ENCODE measurements at regions not wholly inside any gene's neighbourhood (a gene's known extent, or its start where the extent isn't known, plus 50 kb on each side); places are given as distances from the start of the nearest gene placed in this dataset.
"Not testable (repeated sequence)": the region's sequence is repeated elsewhere in the genome, so short reads cannot be mapped to it uniquely, and the experiment has no call there.

DNA sequence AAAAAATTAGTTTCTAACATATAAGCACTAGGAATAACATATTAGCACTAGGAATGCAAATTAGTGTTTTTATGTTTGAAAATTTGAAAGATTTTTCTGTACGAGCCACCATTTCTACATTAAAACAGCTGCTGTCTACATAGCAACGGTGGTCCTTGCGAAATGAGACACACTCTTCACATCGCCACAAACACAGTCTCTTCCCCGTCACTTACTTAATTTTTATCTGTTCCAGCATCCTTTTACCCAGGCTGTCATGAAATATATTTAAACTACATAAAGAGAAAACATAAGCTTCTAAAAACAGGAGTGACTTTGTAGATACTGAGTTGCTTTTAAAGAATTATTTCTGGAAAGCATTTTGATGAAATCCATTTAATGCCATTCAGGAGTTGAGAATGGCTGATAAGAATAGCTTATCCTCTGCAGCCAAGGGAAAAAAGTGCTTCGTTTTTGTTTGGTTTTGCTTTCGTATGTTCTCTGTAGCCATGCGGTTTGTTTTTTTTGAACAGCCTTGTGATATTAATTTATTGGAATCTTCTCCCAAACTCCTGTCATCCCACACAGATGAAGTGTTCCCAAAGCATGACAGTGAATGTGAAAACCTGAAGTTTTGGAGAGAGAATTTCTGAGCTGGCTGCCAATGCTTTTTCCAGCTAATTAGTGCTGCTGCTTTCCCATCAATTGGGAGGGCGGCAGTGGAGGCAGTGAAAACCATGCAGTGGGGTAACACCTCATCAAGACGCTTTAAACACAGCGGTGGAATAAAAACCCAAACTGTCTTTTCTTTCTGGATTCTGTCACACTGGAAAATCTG is 603.7 kb upstream of the ADARB2 start:
- DNase-seq (ENCODE audit: low spot score), result no peak

DNA sequence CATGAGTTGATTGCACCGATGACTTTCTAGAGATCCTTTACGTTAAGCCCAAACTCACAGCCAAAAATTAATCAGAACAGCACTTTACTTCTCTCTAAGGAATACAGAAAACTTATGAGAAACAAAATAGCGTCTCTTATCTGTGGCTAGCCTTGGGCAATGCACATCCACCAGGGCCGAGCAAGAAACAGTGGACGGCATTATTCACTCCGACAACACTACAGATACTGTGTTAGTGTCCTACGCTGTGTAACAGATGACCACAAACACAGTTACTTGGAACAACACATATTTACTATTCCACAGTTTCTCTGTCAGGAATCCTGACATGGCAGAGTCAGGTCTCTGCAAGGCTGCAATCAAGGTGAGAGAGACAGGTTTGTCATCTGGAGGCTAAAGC is 598.3 kb upstream of the ADARB2 start:
- peak; percentile 56 for DNase-seq (ENCODE audit: low spot score)

DNA sequence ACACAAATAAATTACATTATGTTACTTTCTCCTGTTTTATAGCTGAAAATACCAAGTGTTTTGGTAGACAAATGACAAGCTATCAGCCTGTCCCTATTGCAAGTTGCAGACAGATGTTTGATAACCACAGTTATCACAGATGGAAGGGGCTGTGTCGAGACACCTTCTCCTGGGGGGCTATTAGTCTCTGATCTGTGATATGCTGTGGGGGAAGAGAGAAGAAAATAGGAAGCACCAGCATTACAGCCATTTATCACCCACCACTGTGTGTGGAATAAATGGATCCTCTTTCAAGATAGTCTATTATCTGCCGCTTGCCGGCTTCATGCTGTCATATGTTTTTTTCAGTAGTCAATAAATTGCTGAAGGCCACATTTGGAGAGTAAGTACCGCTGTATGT is 597.2 kb upstream of the ADARB2 start:
- no peak for DNase-seq (ENCODE audit: low spot score)

DNA sequence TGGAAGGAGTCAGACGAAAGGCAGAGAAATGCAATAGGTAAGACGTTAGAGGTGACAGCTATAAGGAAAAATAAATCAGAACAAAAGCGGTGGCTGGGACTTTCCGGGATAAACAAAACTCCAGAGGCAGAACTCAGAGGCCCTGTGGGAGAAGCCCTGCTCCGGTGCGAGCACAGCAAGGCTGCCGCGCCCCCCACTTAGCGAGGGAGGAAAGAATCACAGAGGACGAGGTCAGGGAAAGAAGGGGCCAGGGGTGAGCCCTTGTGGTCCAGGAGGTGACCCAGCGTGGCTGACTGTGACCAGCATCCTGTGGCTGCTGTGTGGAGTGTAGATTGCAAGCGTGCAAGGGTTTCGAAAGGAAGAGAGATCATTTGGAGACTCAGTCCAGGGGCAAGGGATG is 591.8 kb upstream of the ADARB2 start:
- no peak for DNase-seq (ENCODE audit: low spot score)

DNA sequence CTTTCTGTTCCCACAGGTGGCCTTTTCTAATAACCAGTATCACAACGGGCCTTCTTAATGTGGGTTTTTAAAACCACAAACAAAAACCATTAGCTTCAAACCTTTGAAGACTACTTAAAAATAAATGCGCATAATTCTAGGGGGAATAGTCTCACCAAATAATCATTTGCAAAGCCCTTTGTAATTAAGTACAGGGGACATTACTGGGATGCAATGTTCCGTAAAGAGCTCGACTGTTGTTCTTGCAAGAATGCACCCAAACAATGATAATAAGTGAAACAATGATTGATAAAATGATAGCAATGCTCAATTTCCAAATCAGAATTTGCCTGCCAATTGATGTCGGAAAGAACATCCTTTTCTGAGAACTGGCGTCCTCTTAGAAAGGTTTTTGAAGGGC is 589.1 kb upstream of the ADARB2 start:
- no peak for DNase-seq (ENCODE audit: low spot score)

DNA sequence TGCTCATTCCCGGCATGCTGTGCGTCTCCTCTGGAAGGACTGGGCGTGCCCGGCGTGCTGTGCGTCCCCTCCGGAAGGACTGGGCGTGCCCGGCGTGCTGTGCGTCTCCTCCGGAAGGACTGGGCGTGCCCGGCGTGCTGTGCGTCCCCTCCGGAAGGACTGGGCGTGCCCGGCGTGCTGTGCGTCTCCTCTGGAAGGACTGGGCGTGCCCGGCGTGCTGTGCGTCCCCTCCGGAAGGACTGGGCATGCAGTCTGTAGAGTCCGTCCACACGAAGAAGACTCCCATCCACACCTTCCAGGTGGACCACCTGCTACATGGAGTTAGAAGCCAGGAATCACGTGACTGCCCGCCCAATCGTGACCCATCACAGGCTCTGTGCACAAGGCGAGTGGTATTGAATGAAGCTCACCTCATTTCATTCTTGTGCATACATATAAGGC is 577.7 kb upstream of the ADARB2 start:
- not testable (repeated sequence) for DNase-seq (ENCODE audit: low spot score)

DNA sequence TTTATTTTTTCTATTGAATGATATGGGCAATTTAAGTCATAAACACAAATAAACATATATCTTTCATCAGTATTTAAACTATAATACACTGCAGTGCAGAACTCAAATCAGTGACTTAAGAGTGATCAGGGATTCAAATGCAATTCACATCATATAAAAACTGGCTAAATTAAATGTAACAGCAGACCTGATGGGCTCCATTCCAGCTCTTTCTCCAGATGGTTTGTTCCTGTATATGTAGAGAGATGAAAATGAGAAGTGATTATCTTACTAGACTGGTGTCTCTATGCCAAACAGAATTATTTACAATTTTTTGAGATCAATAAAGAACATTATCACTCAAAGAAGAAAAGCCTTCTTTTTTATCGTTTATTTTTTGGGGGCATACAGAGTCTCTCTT is 568.8 kb upstream of the ADARB2 start:
- no peak for DNase-seq (ENCODE audit: low spot score)

DNA sequence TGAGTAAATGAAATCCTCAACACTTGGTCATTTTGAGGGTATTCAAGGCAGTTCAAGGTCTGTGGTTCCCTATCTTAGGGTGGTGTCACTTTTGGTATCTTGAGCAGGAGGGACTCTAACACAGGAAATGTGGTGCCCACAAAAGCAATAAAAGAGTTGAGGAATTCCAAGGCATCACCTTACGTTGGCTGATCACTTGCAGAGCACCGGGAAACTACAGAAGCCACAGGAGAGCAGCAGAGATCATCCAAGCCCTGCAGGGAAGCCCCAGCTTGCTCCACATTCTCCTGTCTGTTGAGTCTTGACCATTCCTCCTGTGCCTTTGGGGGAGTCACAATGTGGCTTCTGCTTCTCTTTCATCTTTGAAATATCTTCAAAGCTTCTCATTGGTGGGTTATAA is 565.8 kb upstream of the ADARB2 start:
- no peak for DNase-seq (ENCODE audit: low spot score)

DNA sequence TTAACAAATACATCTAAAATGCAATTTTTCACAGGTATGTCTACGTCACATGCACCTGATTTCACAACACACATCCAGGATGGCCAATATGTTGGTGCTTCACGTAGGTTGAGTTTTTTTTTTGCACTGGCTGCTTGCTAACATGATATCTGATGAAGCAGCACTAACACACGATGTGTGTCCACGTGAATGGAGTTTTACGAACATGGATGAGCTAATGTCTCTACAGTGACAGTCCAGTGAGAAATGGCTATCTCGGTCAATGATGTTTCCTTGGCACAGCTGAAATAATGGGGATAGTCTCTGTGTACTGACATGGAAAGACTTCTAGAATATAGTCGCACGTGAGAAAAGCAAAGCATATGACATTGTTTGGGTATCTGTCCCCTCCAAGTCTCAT is 563.9 kb upstream of the ADARB2 start:
- no peak for DNase-seq (ENCODE audit: low spot score)

DNA sequence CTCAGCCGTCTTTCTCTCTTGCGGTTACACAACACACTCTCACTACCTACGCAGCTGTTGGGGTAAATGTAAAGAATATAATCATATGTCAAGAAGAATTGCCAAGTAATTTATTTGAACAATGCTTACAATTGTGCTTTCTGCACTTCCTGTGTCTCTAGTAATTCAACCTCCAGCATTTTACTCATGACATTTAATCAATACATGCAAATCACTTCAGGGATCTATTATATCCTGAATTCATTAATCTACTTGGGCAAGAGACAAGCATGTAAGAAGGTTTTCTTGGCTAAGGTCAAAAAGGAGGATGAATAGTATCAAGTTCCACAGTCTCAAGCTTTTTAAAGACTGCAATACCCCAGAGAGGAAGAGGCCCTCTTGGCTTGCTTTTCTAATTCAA is 562.9 kb upstream of the ADARB2 start:
- no peak for DNase-seq (ENCODE audit: low spot score)

DNA sequence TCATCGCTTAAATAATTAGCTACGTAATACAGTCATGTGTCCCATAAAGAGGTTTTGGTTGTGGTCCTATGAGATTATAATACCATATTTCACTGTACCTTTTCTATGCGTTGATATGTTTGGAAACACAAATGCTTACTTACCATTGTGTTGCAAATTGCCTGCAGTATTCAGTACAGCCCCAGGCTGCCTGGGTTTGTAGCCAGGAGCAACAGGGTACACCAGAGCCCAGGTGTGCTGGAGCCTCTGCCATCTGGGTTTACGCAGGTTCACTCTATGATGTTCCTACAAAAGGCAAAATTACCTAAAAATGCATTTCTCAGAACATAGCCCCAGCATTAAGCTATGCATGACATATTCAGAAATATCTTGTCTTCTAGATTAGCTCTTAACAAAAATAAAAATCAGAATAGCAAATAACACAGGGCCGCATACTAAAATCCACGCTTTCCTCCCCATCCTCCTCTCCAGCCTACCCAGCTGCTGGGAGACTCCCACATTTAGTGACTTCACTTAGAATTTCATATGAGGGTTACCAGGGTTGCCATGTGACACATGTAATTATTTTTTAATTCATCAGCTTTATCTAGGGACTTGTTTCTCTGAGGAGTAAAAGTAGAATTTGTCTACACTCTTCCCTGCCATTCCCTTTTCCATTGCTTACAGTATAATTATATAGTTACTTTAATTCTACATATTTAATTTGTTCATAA is 559.0 kb upstream of the ADARB2 start:
- no peak for DNase-seq (ENCODE audit: low spot score)

DNA sequence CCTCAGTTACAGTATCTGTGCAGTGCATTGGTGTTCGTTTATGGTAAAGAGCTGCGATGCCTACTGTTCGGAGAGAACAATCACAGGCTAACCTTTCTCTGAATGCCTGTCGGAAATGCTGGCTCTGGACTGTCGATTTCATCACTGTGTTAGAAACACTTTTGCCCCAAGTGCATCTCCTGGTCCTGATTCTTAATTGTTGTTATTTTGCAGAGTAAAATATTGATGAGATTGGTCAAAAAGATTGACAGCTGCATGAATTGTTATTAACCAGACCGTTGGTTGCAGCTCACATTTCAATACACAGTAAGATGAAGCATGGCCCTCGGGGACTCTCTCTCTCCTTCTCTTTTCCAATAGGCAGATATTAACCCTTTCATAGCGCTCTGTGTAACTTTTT is 557.4 kb upstream of the ADARB2 start:
- DNase-seq (ENCODE audit: low spot score), result no peak

DNA sequence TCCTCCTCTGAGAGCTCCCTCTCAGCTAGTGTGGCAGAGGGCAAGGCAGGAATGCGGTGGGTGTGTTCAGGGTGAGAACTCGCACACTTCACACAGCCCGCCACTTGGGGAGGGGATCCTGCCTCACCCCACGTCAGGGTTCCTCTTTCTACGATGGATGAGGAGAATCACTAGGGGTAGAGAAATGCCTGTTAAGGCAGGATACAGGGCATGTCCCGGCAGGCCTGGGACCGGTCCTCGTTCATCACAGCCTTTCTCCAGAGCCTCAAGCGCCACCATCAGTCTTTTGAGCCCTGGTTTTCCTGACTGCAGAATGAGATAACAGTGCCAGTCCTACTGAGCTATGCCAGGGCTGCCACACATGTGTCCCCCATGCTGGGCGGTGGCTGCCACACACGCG is 546.7 kb upstream of the ADARB2 start:
- DNase-seq (ENCODE audit: low spot score), result no peak

DNA sequence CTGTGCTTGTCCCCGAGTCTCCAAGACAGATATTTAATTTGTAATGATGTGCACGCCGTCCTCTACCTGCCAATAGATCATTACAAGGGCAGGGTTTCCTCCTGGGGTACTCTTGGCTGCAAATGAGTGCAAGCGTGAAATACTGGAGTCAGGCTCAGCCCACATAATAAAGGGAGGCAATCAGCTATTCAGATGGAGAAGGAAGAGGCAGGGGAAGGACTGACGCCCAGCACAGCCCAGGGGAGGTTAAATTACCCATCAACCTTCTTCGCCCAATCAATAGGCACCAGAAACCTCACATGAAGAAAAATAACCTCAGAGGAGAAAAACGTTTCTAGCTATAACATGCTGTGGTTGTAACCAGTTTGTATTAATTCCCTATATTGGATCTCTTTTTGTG is 544.9 kb upstream of the ADARB2 start:
- no peak for DNase-seq (ENCODE audit: low spot score)

DNA sequence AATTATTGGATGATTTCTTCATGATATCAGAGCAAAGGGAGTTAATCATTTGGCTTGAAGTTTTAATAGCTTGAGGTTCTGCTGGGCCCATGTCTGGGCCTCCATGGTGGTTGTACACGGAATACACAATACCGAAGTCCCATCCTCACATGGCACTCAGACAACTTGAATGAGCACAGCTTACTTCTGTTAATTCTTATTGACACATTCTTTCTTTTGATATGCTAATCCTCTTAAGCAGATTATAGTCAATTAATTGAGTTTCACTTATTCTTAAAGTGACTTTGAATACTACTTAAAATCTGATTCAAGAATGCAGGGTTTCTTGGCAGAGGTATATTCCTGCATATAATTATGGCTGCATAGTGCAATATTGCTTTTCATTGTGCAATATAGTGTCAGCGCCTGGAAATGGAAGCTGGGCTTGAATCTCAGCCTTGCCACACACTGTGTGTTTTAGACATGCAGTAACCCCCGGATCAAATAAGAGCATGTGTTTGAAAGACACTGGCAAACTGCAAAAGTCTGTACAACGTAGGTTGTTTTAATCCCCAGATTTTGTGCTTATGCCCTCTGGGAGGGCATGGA is 543.5 kb upstream of the ADARB2 start:
- no peak for DNase-seq (ENCODE audit: low spot score)

DNA sequence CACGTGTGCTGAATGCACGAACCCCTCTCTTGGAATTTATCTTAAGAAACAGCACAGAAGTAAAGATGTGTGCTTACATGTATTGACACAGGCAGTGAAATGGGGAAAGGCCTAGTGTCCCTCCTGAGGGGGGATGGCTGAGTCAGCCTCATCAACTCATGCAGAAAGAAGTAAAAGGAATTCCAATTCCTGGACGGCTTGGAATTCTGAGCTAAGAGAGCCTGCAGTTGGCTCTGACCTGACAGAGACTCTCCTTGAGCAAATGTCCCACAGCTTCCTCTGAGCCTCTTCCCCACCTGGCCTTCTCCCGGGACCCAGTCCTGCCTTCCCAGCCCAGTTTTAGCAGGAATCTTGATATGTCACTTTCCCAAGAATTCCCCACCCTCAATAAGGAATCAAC is 542.4 kb upstream of the ADARB2 start:
- no peak for DNase-seq (ENCODE audit: low spot score)

DNA sequence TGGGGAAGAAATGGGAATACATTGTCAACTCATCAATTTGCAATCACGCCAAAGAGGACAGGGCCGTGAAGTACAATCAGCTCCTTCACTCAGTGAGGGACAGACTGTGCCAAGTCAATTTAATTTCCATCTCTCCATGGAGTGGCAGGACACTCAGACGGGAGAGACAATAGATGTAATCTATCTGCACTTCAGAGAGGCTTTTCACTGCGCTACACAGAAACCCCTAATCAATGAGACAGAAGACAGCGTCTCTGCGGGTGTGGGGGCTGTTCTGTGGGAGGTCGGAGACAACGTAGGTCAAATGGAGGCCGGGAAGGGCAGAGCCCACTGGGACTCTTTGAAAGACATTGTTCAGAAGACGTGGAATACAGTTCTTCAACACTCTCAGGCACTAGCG is 541.0 kb upstream of the ADARB2 start:
- DNase-seq (ENCODE audit: low spot score), result no peak

DNA sequence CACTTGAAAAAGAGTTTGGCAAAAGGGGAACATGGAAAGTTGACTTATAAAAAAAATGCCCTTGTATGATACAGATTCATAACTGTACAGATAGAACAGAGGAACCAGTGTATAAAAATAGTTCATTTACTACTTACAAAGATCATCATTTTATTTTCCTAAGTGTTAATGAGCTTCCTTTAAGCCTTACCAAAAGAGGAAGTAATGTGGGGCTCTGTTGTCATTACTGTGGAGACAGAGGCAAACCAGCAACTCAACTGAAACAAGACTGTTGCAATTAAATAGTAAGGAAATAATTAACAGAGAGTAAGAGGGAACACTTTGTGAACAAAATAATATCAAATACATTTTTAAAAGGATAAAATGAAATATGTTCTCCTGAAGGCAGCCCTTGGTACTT is 526.2 kb upstream of the ADARB2 start:
- no peak for DNase-seq (ENCODE audit: low spot score)

DNA sequence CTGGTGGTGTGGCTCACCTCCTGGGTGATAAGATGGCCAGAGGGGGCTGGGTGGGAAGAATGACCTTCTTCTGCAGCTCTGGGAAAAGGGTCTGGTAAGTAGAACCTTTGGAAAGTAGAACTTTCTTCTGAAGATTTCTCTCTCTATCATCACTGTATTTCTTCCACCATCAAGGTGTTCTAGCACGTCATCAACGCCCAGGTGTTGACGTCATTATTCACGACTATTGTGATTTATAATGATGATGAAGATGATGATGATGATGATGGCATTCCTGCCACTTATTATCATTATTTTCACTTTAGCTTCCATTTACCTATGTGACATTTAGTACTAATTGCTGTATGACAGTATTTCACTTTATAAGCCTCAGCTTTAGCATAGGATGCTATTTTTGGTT is 525.6 kb upstream of the ADARB2 start:
- no peak for DNase-seq (ENCODE audit: low spot score)

DNA sequence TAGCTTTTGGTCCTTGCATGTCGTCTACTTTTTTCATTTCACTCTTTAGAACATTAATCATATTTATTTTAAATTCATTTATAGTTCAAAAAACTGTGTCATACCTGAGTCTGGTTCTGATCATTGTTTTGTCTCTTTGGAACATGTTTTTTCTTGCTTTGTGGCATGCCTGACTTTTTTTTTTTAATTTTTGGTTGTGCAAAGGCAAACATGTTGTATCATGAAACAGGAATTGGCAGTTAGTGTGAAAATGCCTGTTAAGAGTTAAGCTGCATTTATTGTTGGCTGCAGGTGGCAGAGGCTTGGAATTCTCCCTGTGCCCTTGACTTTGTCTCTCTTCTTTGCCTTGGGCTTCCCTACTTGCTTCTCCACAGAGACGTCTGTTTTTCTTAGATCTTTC is 525.0 kb upstream of the ADARB2 start:
- no peak for DNase-seq (ENCODE audit: low spot score)

DNA sequence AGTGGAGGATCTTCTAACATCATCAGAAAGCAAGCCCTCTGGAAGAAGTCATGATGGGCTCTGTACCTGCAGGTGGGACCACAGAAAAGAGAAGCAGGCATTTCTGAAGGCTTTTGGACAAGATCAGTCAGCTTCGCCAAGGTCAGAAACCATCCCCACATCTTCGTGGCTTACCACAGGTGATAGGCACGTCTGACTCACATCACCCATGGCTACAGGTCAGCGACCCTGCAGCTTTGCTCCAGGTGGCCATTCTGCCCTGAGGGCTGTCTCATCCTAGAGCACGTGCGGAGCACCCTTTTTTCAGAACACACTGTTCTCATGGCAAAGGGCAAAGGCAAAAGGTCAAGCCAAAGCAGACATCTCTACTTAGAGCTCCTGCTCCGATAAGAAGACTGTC is 518.9 kb upstream of the ADARB2 start:
- DNase-seq (ENCODE audit: low spot score), result no peak

DNA sequence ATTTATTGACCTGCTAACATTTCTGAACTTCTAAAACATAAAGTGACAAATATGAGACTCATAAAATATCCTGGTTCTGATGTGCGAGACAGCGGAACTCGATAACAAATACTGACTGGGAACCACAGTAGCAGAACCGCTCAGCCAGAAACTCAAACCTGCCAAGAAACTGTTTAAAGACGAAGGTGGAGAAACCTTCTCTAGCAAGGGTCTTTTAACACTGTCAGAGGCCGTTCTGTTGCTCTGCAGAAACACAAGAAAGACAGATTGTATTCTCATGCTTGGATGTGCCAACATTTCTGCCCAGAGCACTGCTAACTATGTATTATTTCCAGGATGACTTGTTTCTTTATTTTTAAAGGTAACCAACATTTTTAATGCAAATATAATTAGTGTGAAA is 514.8 kb upstream of the ADARB2 start:
- DNase-seq (ENCODE audit: low spot score), result no peak

DNA sequence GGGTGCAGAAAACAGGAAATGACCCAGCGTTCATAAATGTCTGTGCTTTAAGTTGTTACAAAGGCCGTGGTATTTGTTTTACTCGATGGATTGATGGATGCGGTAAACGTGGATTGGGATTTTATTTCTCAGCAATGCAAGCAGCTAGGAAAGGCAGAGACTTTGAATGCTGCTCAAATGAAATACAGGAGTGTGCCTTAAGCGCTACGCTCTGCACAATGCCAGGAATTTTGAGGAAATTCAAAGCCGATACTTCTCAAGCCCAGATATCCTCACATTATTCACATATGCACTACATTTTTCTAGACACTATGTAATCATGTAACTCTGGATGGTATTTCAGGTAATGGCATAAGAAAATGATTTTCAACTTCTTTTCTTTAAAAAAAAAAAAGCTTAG is 514.3 kb upstream of the ADARB2 start:
- no peak for DNase-seq (ENCODE audit: low spot score)

All from pons (tissue), 1 donor.